ENCODE measurements at regions not wholly inside any gene's neighbourhood (a gene's known extent, or its start where the extent isn't known, plus 50 kb on each side); places are given as distances from the start of the nearest gene placed in this dataset.

- DNase-seq, result no peak
Measured at GRCh38 chr5:53826504-53826903, 266.1 kb downstream of the NDUFS4 start.

- no peak for DNase-seq
Measured at GRCh38 chr5:53827211-53827651, 266.8 kb downstream of the NDUFS4 start.

GRCh38 chr5:53831496-53831895, 271.1 kb downstream of the NDUFS4 start:
- DNase-seq, result no peak

Measured in activated CD4-positive, alpha-beta T cell treated with anti-CD3 and anti-CD28 coated beads, Interleukin-2, Interleukin-6, amounts not matched to agents 100 ng/mL and 50 ng/mL, durations not matched to agents 16 hours and 8 hours (primary cell).